Thyroid gland (tissue), 4 donors: ENCODE measurements at regions not wholly inside any gene's neighbourhood (a gene's known extent, or its start where the extent isn't known, plus 50 kb on each side); places are given as distances from the start of the nearest gene placed in this dataset.

ENCODE experiments used
- POLR2A ChIP-seq, 2 donors: fragments of 450-650 bp; IDR thresholded peaks; one replicate each; pipeline ENCODE4 v1.6.1; 2017; ENCODE audit warnings: antibody characterized with exemption in 2 of 2, mild to moderate bottlenecking in 2 of 2, moderate library complexity in 1 of 2
- TF ChIP-seq, protein P1 (sequence below), 6 experiments: fragments of 200-600 bp in 3 of 6; fragments of 450-650 bp in 3 of 6; sonication (generic) in 3 of 6; IDR thresholded peaks; one replicate each; pipeline ENCODE4 v1.5.1; 2016 to 2019; ENCODE audit warnings: antibody characterized with exemption in 6 of 6, mild to moderate bottlenecking in 2 of 6, inconsistent platforms in 1 of 6, moderate library complexity in 1 of 6

DNA sequence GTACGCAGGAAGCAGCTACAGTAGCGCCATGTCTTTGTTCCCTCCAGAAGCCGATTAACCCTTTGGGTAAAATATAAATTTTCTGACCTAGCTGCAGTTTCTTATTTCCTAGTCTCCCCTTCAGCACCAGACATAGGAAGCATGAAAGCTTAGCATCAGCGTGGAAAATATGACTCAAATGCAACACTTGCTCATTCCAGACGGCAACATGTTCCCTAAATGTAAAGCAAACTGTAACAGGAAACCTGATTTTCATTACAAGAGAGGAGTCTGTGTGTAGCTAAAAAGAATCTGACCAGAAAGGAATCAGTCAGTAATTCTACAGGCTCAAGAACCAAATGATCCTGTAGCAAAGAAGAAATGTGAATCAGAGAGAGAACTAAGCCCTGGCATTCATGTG, 219.2 kb downstream of the C7orf25 start:
- TF ChIP-seq POLR2A (IDR thresholded peaks at IDR 0.05): no peak
- TF ChIP-seq, protein P1, sequence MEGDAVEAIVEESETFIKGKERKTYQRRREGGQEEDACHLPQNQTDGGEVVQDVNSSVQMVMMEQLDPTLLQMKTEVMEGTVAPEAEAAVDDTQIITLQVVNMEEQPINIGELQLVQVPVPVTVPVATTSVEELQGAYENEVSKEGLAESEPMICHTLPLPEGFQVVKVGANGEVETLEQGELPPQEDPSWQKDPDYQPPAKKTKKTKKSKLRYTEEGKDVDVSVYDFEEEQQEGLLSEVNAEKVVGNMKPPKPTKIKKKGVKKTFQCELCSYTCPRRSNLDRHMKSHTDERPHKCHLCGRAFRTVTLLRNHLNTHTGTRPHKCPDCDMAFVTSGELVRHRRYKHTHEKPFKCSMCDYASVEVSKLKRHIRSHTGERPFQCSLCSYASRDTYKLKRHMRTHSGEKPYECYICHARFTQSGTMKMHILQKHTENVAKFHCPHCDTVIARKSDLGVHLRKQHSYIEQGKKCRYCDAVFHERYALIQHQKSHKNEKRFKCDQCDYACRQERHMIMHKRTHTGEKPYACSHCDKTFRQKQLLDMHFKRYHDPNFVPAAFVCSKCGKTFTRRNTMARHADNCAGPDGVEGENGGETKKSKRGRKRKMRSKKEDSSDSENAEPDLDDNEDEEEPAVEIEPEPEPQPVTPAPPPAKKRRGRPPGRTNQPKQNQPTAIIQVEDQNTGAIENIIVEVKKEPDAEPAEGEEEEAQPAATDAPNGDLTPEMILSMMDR (IDR thresholded peaks at IDR 0.05): no peak
